Naive thymus-derived CD4-positive, alpha-beta T cell (primary cell): ENCODE measurements at regions not wholly inside any gene's neighbourhood (a gene's known extent, or its start where the extent isn't known, plus 50 kb on each side); places are given as distances from the start of the nearest gene placed in this dataset.

ENCODE experiments used
- ATAC-seq: fragments of 150-1000 bp; cut with Tn5 transposase; 2 replicates; pipeline ENCODE4 v1.10.0; 2021; ENCODE audit warnings: mild to moderate bottlenecking, moderate library complexity
- CTCF ChIA-PET: fragments of 350-600 bp; sonication (Branson Sonifier 250); formaldehyde crosslinking; loops from one replicate; lab custom pipeline; 2021; ENCODE audit warnings: antibody characterized with exemption; lab: Charles Lee
- POLR2A ChIA-PET: fragments of 350-600 bp; sonication (Branson Sonifier 250); formaldehyde crosslinking; loops from one replicate; lab custom pipeline; 2021; ENCODE audit warnings: antibody characterized with exemption, inconsistent platforms; lab: Charles Lee
- DNase-seq, 9 donors: peaks; one replicate each; pipeline versions ENCODE4 v3.0.0 to v3.0.0-alpha.2; 2020 to 2022; ENCODE audit warnings: mixed read lengths in 1 of 9
- H3K27ac ChIP-seq: one replicate; pipeline ENCODE4 v1.7.0; 2013; ENCODE audit warnings: mild to moderate bottlenecking, low read depth, low read length, moderate library complexity
- H3K27me3 ChIP-seq, 2 donors: one replicate each; pipeline ENCODE4 v1.7.0; 2013; ENCODE audit warnings: low read length in 2 of 2, mild to moderate bottlenecking in 2 of 2, moderate library complexity in 2 of 2; ENCODE audit not compliant: control insufficient read depth in 2 of 2, insufficient read depth in 2 of 2
- H3K36me3 ChIP-seq, 3 experiments: 1 replicate in 2 of 3; 2 replicates in 1 of 3; pipeline ENCODE4 v1.7.0; 2013; ENCODE audit warnings: low read length in 3 of 3, mild to moderate bottlenecking in 3 of 3, moderate library complexity in 1 of 3; ENCODE audit not compliant: insufficient read depth in 3 of 3, control insufficient read depth in 2 of 3
- H3K4me1 ChIP-seq, 2 donors: one replicate each; pipeline ENCODE4 v1.7.0; 2013; ENCODE audit warnings: low read length in 2 of 2, mild to moderate bottlenecking in 2 of 2, moderate library complexity in 1 of 2; ENCODE audit not compliant: control insufficient read depth in 2 of 2, insufficient read depth in 2 of 2
- H3K4me3 ChIP-seq: 2 replicates; pipeline ENCODE4 v1.7.0; 2013; ENCODE audit warnings: mild to moderate bottlenecking, low read length
- H3K9me3 ChIP-seq, 3 experiments: 1 replicate in 2 of 3; 2 replicates in 1 of 3; pipeline ENCODE4 v1.7.0; 2013; ENCODE audit warnings: low read length in 3 of 3; ENCODE audit not compliant: control insufficient read depth in 2 of 3
- H3K27ac Mint-ChIP-seq, 9 donors: one replicate each; pipeline ENCODE4 v1.8.0; 2020 to 2022; ENCODE audit warnings: mixed read lengths in 9 of 9, mild to moderate bottlenecking in 8 of 9, moderate library complexity in 5 of 9, inconsistent platforms in 2 of 9
- H3K27me3 Mint-ChIP-seq, 5 donors: one replicate each; pipeline ENCODE4 v1.8.0; 2021 to 2022; ENCODE audit warnings: mixed read lengths in 5 of 5, mild to moderate bottlenecking in 1 of 5
- H3K36me3 Mint-ChIP-seq, 5 donors: one replicate each; pipeline ENCODE4 v1.8.0; 2020 to 2022; ENCODE audit warnings: mixed read lengths in 5 of 5, mild to moderate bottlenecking in 3 of 5, inconsistent platforms in 1 of 5
- H3K4me1 Mint-ChIP-seq, 7 donors: one replicate each; pipeline ENCODE4 v1.8.0; 2020 to 2022; ENCODE audit warnings: mixed read lengths in 7 of 7, mild to moderate bottlenecking in 3 of 7, inconsistent platforms in 1 of 7
- H3K4me3 Mint-ChIP-seq, 10 donors: one replicate each; pipeline ENCODE4 v1.8.0; 2020 to 2022; ENCODE audit warnings: mild to moderate bottlenecking in 10 of 10, mixed read lengths in 10 of 10, moderate library complexity in 6 of 10, inconsistent platforms in 2 of 10
- H3K9me3 Mint-ChIP-seq, 11 donors: one replicate each; pipeline ENCODE4 v1.8.0; 2020 to 2022; ENCODE audit warnings: mixed read lengths in 11 of 11, mild to moderate bottlenecking in 4 of 11, inconsistent platforms in 1 of 11, moderate library complexity in 1 of 11
- intact Hi-C, 2 donors: fragments of 100-400 bp; cut with micrococcal nuclease; formaldehyde crosslinking; loops; one replicate each; pipeline ENCODE4 v1.15.1; 2023

DNA sequence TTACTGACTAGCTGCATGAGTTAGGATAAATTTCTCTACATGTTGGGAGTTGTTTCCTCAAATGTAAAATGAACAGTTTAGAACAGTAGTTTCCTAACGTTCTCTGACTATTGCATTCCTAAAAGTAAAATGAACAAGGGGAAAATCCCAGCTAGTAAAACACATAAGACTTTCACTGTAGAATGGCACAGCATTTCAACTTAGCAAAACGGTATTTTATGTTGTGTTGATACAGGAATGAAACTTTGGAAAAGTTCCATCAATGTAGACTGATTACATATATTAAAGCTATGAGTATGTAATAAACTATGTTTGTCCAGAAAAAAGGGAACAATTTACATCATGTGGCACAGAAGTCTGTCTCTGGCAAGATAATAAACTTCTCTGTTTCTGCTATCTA, 297.4 kb upstream of the EPHA3 start:
- H3K9me3 Mint-ChIP-seq = peaks cover 0 to 13% (median 0%) of the 10 kb centered on the region in 11 donors
- intact Hi-C loops = no loop called here
- Histone ChIP-seq H3K4me3 (no peak overlapping the region), H3K27me3 (no peaks in the 10 kb centered on the region), H3K36me3 (no peaks in the 10 kb centered on the region), H3K9me3 (no peaks in the 10 kb centered on the region), H3K4me1 (no peaks in the 10 kb centered on the region), H3K27ac (no peak overlapping the region)
- ChIA-PET CTCF (interaction anchor here (0.6 kb wide), 1 partner anchor 39 kb away, joined by 3 read pairs; no protein-coding TSS in a partner anchor), POLR2A (no interaction called here)
- no peaks in the 10 kb centered on the region for H3K27me3 Mint-ChIP-seq
- no peak overlapping the region for H3K4me3 Mint-ChIP-seq
- ATAC-seq (no peak), DNase-seq (no peak)
- no peaks in the 10 kb centered on the region for H3K4me1 Mint-ChIP-seq
- no peak overlapping the region for H3K27ac Mint-ChIP-seq
- H3K36me3 Mint-ChIP-seq = no peaks in the 10 kb centered on the region

DNA sequence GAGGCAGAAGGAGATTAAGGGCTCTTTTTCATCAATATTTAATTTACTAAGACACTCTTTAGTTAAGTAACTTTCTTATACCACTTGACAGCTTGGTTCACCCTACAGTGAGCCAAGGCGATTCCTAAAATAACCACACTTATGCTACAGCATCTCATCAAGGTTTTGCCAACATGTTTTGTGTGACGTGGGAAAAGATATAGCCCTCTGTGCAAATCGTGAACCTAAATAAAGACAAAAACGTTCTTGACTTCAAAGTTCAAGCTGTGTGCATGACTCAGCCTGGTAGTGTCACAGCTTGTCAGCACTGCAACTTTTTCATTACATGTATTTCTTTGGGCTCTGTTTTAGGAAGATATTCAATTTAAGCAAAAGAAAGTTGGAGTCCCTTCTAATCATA, 297.0 kb upstream of the EPHA3 start:
- no peak for ATAC-seq
- no peaks in the 10 kb centered on the region for H3K9me3 ChIP-seq
- ChIA-PET POLR2A (no interaction called here), CTCF (no interaction called here)
- no peak overlapping the region for H3K27ac Mint-ChIP-seq
- H3K27me3 Mint-ChIP-seq = no peaks in the 10 kb centered on the region
- no peak overlapping the region for H3K4me3 Mint-ChIP-seq
- no peak overlapping the region for H3K27ac ChIP-seq
- peaks cover 0 to 13% (median 0%) of the 10 kb centered on the region in 11 donors for H3K9me3 Mint-ChIP-seq
- intact Hi-C loops = no loop called here
- H3K4me3 ChIP-seq = no peak overlapping the region
- H3K27me3 ChIP-seq = no peaks in the 10 kb centered on the region
- H3K4me1 Mint-ChIP-seq = no peaks in the 10 kb centered on the region
- H3K36me3 ChIP-seq = no peaks in the 10 kb centered on the region
- DNase-seq = no peak
- H3K36me3 Mint-ChIP-seq = no peaks in the 10 kb centered on the region
- no peaks in the 10 kb centered on the region for H3K4me1 ChIP-seq

DNA sequence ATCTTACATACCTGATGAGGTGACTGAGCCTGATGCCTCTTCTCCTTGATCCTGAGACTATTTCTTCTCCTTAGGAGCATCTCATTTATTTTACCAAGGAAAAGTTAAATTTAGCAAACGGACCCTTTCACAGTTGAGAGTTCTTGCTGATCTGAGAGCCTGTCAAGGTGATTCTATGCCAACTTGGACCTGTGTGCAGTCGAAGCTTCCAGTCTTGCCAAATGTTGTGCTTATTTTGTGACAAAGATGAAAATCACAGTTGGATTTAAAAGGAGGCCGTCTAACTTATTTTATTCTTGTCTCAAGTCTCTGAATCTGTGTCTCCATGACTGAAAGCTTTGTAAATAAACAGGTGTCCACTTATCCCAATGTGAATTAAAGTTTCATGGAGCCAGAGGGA, 296.3 kb upstream of the EPHA3 start:
- Histone ChIP-seq H3K4me3 (no peak overlapping the region), H3K27me3 (no peaks in the 10 kb centered on the region), H3K27ac (no peak overlapping the region), H3K36me3 (no peaks in the 10 kb centered on the region), H3K4me1 (no peaks in the 10 kb centered on the region), H3K9me3 (no peaks in the 10 kb centered on the region)
- ChIA-PET POLR2A (no interaction called here), CTCF (no interaction called here)
- intact Hi-C loops = no loop called here
- H3K27me3 Mint-ChIP-seq = no peaks in the 10 kb centered on the region
- no peak overlapping the region for H3K27ac Mint-ChIP-seq
- no peak overlapping the region for H3K4me3 Mint-ChIP-seq
- no peak for ATAC-seq
- no peaks in the 10 kb centered on the region for H3K36me3 Mint-ChIP-seq
- peaks cover 0 to 18% (median 0%) of the 10 kb centered on the region in 11 donors for H3K9me3 Mint-ChIP-seq
- no peak for DNase-seq
- H3K4me1 Mint-ChIP-seq = no peaks in the 10 kb centered on the region

DNA sequence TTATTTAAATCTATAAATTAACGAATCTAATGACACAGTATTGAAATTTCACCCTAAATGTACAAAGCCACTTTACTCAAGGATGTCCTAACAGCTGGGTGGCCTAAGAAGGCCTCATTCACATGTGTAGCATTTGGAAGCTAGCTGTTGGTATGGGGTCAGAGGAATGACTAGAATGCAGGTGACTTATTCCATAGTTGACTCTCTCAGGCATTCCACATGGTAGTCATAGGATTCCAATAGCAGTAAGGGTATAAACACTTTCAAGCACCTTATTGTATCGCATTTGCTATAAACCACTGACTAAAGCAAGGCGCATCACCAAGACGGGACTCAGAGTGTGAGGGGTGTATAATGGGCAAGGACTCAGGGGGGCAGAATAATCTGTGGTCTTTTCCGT, 294.8 kb upstream of the EPHA3 start:
- Mint-ChIP-seq H3K27ac (no peak overlapping the region), H3K36me3 (no peaks in the 10 kb centered on the region), H3K9me3 (peaks cover 0 to 18% (median 0%) of the 10 kb centered on the region in 11 donors), H3K4me1 (no peaks in the 10 kb centered on the region), H3K4me3 (no peak overlapping the region), H3K27me3 (no peaks in the 10 kb centered on the region)
- no peaks in the 10 kb centered on the region for H3K9me3 ChIP-seq
- no peak overlapping the region for H3K27ac ChIP-seq
- ChIA-PET CTCF (interaction anchor here (0.6 kb wide), 1 partner anchor 63 kb away, joined by 3 read pairs; no protein-coding TSS in a partner anchor), POLR2A (no interaction called here)
- H3K4me1 ChIP-seq = no peaks in the 10 kb centered on the region
- no peak overlapping the region for H3K4me3 ChIP-seq
- intact Hi-C loops = no loop called here
- no peaks in the 10 kb centered on the region for H3K27me3 ChIP-seq
- DNase-seq (no peak), ATAC-seq (no peak)
- H3K36me3 ChIP-seq = no peaks in the 10 kb centered on the region

DNA sequence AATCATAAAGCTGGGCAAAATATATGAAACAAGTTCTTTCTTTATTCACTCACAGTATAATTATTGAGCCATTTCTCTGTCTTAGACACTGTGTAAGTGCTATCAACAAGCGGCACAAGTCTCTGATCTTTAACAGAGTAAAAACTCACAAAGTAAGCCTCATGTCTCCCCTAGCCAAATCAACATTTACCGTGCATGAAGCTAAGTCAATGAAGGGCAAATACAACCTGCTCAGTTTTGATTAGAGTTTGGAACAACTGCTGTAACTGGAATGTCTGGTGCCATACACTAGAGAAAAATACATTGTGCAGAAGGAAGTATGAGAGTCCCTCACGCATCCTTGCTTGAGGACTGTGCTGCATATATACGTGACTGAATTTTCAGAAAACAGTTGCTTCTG, 291.0 kb upstream of the EPHA3 start:
- no peak for ATAC-seq
- Mint-ChIP-seq H3K4me1 (no peaks in the 10 kb centered on the region), H3K27ac (no peak overlapping the region), H3K27me3 (no peaks in the 10 kb centered on the region), H3K9me3 (peaks cover 0 to 12% (median 0%) of the 10 kb centered on the region in 11 donors), H3K36me3 (no peaks in the 10 kb centered on the region), H3K4me3 (no peak overlapping the region)
- ChIA-PET POLR2A (no interaction called here), CTCF (no interaction called here)
- H3K4me3 ChIP-seq = no peak overlapping the region
- no peaks in the 10 kb centered on the region for H3K36me3 ChIP-seq
- intact Hi-C loops = no loop called here
- no peaks in the 10 kb centered on the region for H3K4me1 ChIP-seq
- no peak overlapping the region for H3K27ac ChIP-seq
- H3K9me3 ChIP-seq = no peaks in the 10 kb centered on the region
- DNase-seq = no peak
- H3K27me3 ChIP-seq = no peaks in the 10 kb centered on the region

DNA sequence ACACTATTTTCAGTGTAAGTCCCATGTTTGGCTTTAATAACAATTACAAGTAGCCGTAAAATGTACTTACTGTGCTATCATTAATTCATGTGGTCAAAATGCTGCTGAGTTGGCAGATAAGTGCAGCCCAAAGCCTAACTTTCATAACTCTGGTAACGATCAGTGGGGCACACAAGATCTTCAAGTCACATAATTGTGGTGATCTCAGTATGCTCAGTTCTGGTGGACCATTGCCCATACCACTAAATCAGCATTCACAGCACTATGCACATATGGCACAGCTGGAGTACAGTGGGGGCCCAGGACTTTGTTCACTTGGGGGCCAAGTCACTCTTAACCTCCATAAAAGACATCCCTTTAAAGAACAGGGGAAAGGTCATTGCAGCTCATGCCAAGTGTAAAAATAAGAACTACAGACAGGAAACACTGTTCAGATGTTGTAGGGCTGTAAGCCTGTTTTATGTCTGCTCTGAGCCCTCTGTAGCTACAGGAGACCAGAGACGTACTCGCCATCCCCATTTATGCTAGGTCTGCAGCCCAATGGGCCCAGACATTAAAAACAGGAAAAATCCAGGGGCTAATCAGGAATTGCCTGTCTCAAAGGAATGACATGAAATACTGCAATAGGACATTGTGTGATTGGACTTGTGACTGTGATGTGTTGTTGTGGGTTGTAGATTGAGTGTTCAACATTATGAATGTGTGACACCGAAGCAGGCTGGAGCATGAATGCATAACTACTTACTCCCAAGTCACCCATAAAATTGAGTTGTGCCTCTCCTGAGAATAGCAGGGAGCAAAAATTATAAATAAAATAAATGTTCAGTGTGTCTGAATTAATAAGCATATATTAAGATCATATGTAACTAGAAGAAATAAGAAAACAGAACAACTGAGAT, 282.5 kb upstream of the EPHA3 start:
- Histone ChIP-seq H3K4me1 (no peaks in the 10 kb centered on the region), H3K4me3 (no peak overlapping the region), H3K27ac (no peak overlapping the region), H3K9me3 (no peaks in the 10 kb centered on the region), H3K36me3 (no peaks in the 10 kb centered on the region), H3K27me3 (no peaks in the 10 kb centered on the region)
- DNase-seq = no peak
- intact Hi-C loops = no loop called here
- Mint-ChIP-seq H3K36me3 (no peaks in the 10 kb centered on the region), H3K4me3 (no peak overlapping the region), H3K9me3 (peaks cover 0 to 3% (median 0%) of the 10 kb centered on the region in 11 donors), H3K27me3 (no peaks in the 10 kb centered on the region), H3K27ac (no peak overlapping the region), H3K4me1 (no peaks in the 10 kb centered on the region)
- POLR2A ChIA-PET = no interaction called here
- CTCF ChIA-PET = no interaction called here
- no peak for ATAC-seq

DNA sequence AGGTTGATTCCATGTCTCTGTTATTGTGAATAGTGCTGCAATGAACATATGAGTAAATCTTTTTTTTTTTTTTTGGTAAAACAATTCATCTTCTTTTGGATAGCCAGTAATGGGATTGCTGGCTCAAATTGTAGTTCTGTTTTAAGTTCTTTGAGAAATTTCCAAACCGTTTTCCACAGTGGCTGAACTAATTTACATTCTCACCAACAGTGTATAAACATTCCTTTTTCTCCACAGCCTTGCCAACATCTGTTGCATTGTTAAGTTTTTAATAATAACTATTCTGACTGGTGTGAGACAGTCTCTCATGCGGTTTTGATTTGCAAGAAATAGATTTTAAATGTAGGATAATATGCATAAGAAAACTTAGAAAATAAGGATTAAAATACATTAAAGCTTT, 279.0 kb upstream of the EPHA3 start:
- CTCF ChIA-PET = no interaction called here
- Histone ChIP-seq H3K27me3 (no peaks in the 10 kb centered on the region), H3K4me3 (no peak overlapping the region), H3K36me3 (no peaks in the 10 kb centered on the region), H3K27ac (no peak overlapping the region), H3K4me1 (no peaks in the 10 kb centered on the region), H3K9me3 (no peaks in the 10 kb centered on the region)
- Mint-ChIP-seq H3K27me3 (no peaks in the 10 kb centered on the region), H3K27ac (no peak overlapping the region), H3K9me3 (peaks cover 0 to 3% (median 0%) of the 10 kb centered on the region in 11 donors), H3K36me3 (no peaks in the 10 kb centered on the region), H3K4me3 (no peak overlapping the region), H3K4me1 (no peaks in the 10 kb centered on the region)
- DNase-seq (no peak), ATAC-seq (no peak)
- POLR2A ChIA-PET = no interaction called here
- intact Hi-C loops = no loop called here
